ENCODE measurements at regions not wholly inside any gene's neighbourhood (a gene's known extent, or its start where the extent isn't known, plus 50 kb on each side); places are given as distances from the start of the nearest gene placed in this dataset.

- no peak overlapping the region for H3K4me3 ChIP-seq (ENCODE audit: low read depth, low read length)
- H3K27me3 ChIP-seq (ENCODE audit: control insufficient read depth, insufficient read depth, low read length): no peaks in the 10 kb centered on the region
- DNase-seq (ENCODE audit: low read depth): peak; percentile 80
- TF ChIP-seq CTCF (IDR thresholded peaks at IDR 0.05; ENCODE audit: insufficient read depth, low read length, severe bottlenecking): no peak
- no peak for FAIRE-seq
- H3K36me3 ChIP-seq (ENCODE audit: control insufficient read depth, insufficient read depth, low read length): no peaks in the 10 kb centered on the region
These were observed 387.5 kb downstream of the LMO7 start for GRCh38 chr13:76023652-76024051.

GRCh38 chr13:76020421-76020955 lies 384.4 kb downstream of the LMO7 start:
- FAIRE-seq (no peak), DNase-seq (ENCODE audit: low read depth) (no peak)
- no peak overlapping the region for H3K4me3 ChIP-seq (ENCODE audit: low read depth, low read length)
- TF ChIP-seq CTCF (IDR thresholded peaks at IDR 0.05; ENCODE audit: insufficient read depth, low read length, severe bottlenecking): no peak
- H3K27me3 ChIP-seq (ENCODE audit: control insufficient read depth, insufficient read depth, low read length): no peaks in the 10 kb centered on the region
- no peaks in the 10 kb centered on the region for H3K36me3 ChIP-seq (ENCODE audit: control insufficient read depth, insufficient read depth, low read length)

DNA sequence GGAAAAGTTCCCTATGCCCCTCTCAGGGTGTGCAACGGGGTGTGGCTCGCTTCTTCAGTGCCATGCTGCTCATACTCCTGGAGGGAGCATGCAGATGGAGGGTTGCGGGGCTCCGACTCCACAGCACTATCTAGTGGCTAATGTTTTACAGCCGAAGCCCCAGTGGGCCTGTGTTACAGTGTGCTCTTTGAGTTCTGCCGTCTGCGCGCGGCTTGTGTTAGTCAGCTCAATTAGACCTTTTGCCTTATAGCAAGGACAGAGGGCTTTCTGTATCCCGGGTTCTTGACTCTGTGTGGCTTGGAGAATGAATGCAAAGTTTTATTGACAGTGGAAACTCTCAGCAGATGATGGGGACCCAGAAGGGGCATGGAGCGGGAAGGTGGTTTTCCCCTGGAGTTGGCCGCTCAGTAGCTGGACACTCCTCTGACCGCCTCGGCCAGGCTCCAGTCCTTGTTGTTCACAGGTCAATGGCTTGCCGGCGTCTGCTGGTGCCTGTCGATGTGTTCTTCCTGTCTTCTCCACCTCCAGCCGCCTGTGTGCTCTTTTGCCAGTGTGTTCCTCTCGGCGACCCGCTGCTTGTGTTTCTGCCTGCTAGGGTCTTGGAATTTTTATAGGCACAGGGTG lies 383.4 kb downstream of the LMO7 start:
- Histone ChIP-seq H3K4me3 (ENCODE audit: low read depth, low read length) (no peak overlapping the region), H3K27me3 (ENCODE audit: control insufficient read depth, insufficient read depth, low read length) (no peaks in the 10 kb centered on the region), H3K36me3 (ENCODE audit: control insufficient read depth, insufficient read depth, low read length) (no peaks in the 10 kb centered on the region)
- no peak for DNase-seq (ENCODE audit: low read depth)
- FAIRE-seq: no peak
- peak; percentile 13 for TF ChIP-seq CTCF (IDR thresholded peaks at IDR 0.05; ENCODE audit: insufficient read depth, low read length, severe bottlenecking)

GRCh38 chr13:76017861-76018556 lies 381.9 kb downstream of the LMO7 start:
- FAIRE-seq (no peak), DNase-seq (ENCODE audit: low read depth) (no peak)
- Histone ChIP-seq H3K36me3 (ENCODE audit: control insufficient read depth, insufficient read depth, low read length) (no peaks in the 10 kb centered on the region), H3K4me3 (ENCODE audit: low read depth, low read length) (no peak overlapping the region), H3K27me3 (ENCODE audit: control insufficient read depth, insufficient read depth, low read length) (no peaks in the 10 kb centered on the region)
- TF ChIP-seq CTCF (IDR thresholded peaks at IDR 0.05; ENCODE audit: insufficient read depth, low read length, severe bottlenecking): no peak

GRCh38 chr13:76016799-76017400 lies 380.8 kb downstream of the LMO7 start:
- FAIRE-seq (no peak), DNase-seq (ENCODE audit: low read depth) (peak; percentile 59)
- H3K4me3 ChIP-seq (ENCODE audit: low read depth, low read length): no peak overlapping the region
- H3K27me3 ChIP-seq (ENCODE audit: control insufficient read depth, insufficient read depth, low read length): no peaks in the 10 kb centered on the region
- TF ChIP-seq CTCF (IDR thresholded peaks at IDR 0.05; ENCODE audit: insufficient read depth, low read length, severe bottlenecking): peak; percentile 72
- H3K36me3 ChIP-seq (ENCODE audit: control insufficient read depth, insufficient read depth, low read length): no peaks in the 10 kb centered on the region

Measured in bronchial epithelial cell (primary cell).